ENCODE measurements at regions not wholly inside any gene's neighbourhood (a gene's known extent, or its start where the extent isn't known, plus 50 kb on each side); places are given as distances from the start of the nearest gene placed in this dataset.

GRCh38 chr5:148708854-148709253 is 54.5 kb upstream of the HTR4 start:
- no peak for DNase-seq (ENCODE audit: insufficient read length, low spot score)
- no peak for TF ChIP-seq POLR2A (IDR thresholded peaks at IDR 0.05; ENCODE audit: low read depth, low read length)
- FAIRE-seq, result no peak

GRCh38 chr5:148711961-148712360 is 57.6 kb upstream of the HTR4 start:
- DNase-seq (ENCODE audit: insufficient read length, low spot score) (no peak), FAIRE-seq (no peak)

GRCh38 chr5:148713735-148714508 is 59.6 kb upstream of the HTR4 start:
- DNase-seq (ENCODE audit: insufficient read length, low spot score) (no peak), FAIRE-seq (no peak)
- no peak for TF ChIP-seq POLR2A (IDR thresholded peaks at IDR 0.05; ENCODE audit: low read depth, low read length)

More at GRCh38 chr5:148711961-148712360, 57.6 kb upstream of the HTR4 start:
- no peak for TF ChIP-seq POLR2A (IDR thresholded peaks at IDR 0.05; ENCODE audit: low read depth, low read length)

- no peak for DNase-seq (ENCODE audit: insufficient read length, low spot score)
- no peak for FAIRE-seq
- TF ChIP-seq POLR2A (IDR thresholded peaks at IDR 0.05; ENCODE audit: low read depth, low read length), result no peak
Observed at GRCh38 chr5:148716716-148717115, 62.4 kb upstream of the HTR4 start.

GRCh38 chr5:148717668-148718067 is 63.3 kb upstream of the HTR4 start:
- TF ChIP-seq POLR2A (IDR thresholded peaks at IDR 0.05; ENCODE audit: low read depth, low read length), result no peak
- FAIRE-seq (no peak), DNase-seq (ENCODE audit: insufficient read length, low spot score) (no peak)

- DNase-seq (ENCODE audit: insufficient read length, low spot score), result no peak
- no peak for FAIRE-seq
Observed at GRCh38 chr5:148719605-148720004, 65.3 kb upstream of the HTR4 start.

GRCh38 chr5:148720257-148720656 is 65.9 kb upstream of the HTR4 start:
- no peak for FAIRE-seq
- no peak for TF ChIP-seq POLR2A (IDR thresholded peaks at IDR 0.05; ENCODE audit: low read depth, low read length)
- DNase-seq (ENCODE audit: insufficient read length, low spot score), result no peak

More at GRCh38 chr5:148719605-148720004, 65.3 kb upstream of the HTR4 start:
- TF ChIP-seq POLR2A (IDR thresholded peaks at IDR 0.05; ENCODE audit: low read depth, low read length), result no peak

GRCh38 chr5:148723143-148723542 is 68.8 kb upstream of the HTR4 start:
- FAIRE-seq, result no peak
- TF ChIP-seq POLR2A (IDR thresholded peaks at IDR 0.05; ENCODE audit: low read depth, low read length), result no peak

GRCh38 chr5:148725675-148726074 is 71.3 kb upstream of the HTR4 start:
- DNase-seq (ENCODE audit: insufficient read length, low spot score) (no peak), FAIRE-seq (no peak)
- TF ChIP-seq POLR2A (IDR thresholded peaks at IDR 0.05; ENCODE audit: low read depth, low read length), result no peak

More at GRCh38 chr5:148723143-148723542, 68.8 kb upstream of the HTR4 start:
- DNase-seq (ENCODE audit: insufficient read length, low spot score), result no peak

GRCh38 chr5:148729182-148729581 is 74.9 kb upstream of the HTR4 start:
- DNase-seq (ENCODE audit: insufficient read length, low spot score) (no peak), FAIRE-seq (no peak)
- no peak for TF ChIP-seq POLR2A (IDR thresholded peaks at IDR 0.05; ENCODE audit: low read depth, low read length)

GRCh38 chr5:148730270-148730669 is 75.9 kb upstream of the HTR4 start:
- no peak for DNase-seq (ENCODE audit: insufficient read length, low spot score)
- peak; percentile 55 for FAIRE-seq
- TF ChIP-seq POLR2A (IDR thresholded peaks at IDR 0.05; ENCODE audit: low read depth, low read length), result no peak

- FAIRE-seq (peak; percentile 82), DNase-seq (ENCODE audit: insufficient read length, low spot score) (peak; percentile 12)
- TF ChIP-seq POLR2A (IDR thresholded peaks at IDR 0.05; ENCODE audit: low read depth, low read length), result no peak
Observed at GRCh38 chr5:148730942-148731898, 76.9 kb upstream of the HTR4 start.

- DNase-seq (ENCODE audit: insufficient read length, low spot score) (no peak), FAIRE-seq (no peak)
- no peak for TF ChIP-seq POLR2A (IDR thresholded peaks at IDR 0.05; ENCODE audit: low read depth, low read length)
Observed at GRCh38 chr5:148732692-148733091, 78.4 kb upstream of the HTR4 start.
